ENCODE measurements at regions not wholly inside any gene's neighbourhood (a gene's known extent, or its start where the extent isn't known, plus 50 kb on each side); places are given as distances from the start of the nearest gene placed in this dataset.

- TF ChIP-seq CTCF (IDR thresholded peaks at IDR 0.05; ENCODE audit: low read depth, low read length, missing control alignments): no peak
- H3K4me3 ChIP-seq (replicated peaks; ENCODE audit: low read depth, low read length): no peak overlapping the region
- DNase-seq (ENCODE audit: extremely low read depth, low read depth): no peak
Measured at GRCh38 chr16:77613095-77613494, 109.2 kb upstream of the NUDT7 start.

GRCh38 chr16:77617553-77617952 is 104.8 kb upstream of the NUDT7 start:
- no peak for DNase-seq (ENCODE audit: extremely low read depth, low read depth)
- no peak overlapping the region for H3K4me3 ChIP-seq (replicated peaks; ENCODE audit: low read depth, low read length)
- TF ChIP-seq CTCF (IDR thresholded peaks at IDR 0.05; ENCODE audit: low read depth, low read length, missing control alignments): no peak

- no peak for TF ChIP-seq CTCF (IDR thresholded peaks at IDR 0.05; ENCODE audit: low read depth, low read length, missing control alignments)
- DNase-seq (ENCODE audit: extremely low read depth, low read depth): no peak
- H3K4me3 ChIP-seq (replicated peaks; ENCODE audit: low read depth, low read length): no peak overlapping the region
Measured at GRCh38 chr16:77617996-77618395, 104.3 kb upstream of the NUDT7 start.

GRCh38 chr16:77618951-77619350 is 103.4 kb upstream of the NUDT7 start:
- TF ChIP-seq CTCF (IDR thresholded peaks at IDR 0.05; ENCODE audit: low read depth, low read length, missing control alignments): no peak
- no peak for DNase-seq (ENCODE audit: extremely low read depth, low read depth)

GRCh38 chr16:77624085-77624484 is 98.2 kb upstream of the NUDT7 start:
- no peak for TF ChIP-seq CTCF (IDR thresholded peaks at IDR 0.05; ENCODE audit: low read depth, low read length, missing control alignments)
- H3K4me3 ChIP-seq (replicated peaks; ENCODE audit: low read depth, low read length): no peak overlapping the region
- no peak for DNase-seq (ENCODE audit: extremely low read depth, low read depth)

More at GRCh38 chr16:77618951-77619350, 103.4 kb upstream of the NUDT7 start:
- no peak overlapping the region for H3K4me3 ChIP-seq (replicated peaks; ENCODE audit: low read depth, low read length)

- no peak for DNase-seq (ENCODE audit: extremely low read depth, low read depth)
- no peak overlapping the region for H3K4me3 ChIP-seq (replicated peaks; ENCODE audit: low read depth, low read length)
- TF ChIP-seq CTCF (IDR thresholded peaks at IDR 0.05; ENCODE audit: low read depth, low read length, missing control alignments): no peak
Measured at GRCh38 chr16:77636615-77637014, 85.7 kb upstream of the NUDT7 start.

GRCh38 chr16:77637940-77638339 is 84.4 kb upstream of the NUDT7 start:
- no peak for TF ChIP-seq CTCF (IDR thresholded peaks at IDR 0.05; ENCODE audit: low read depth, low read length, missing control alignments)
- no peak overlapping the region for H3K4me3 ChIP-seq (replicated peaks; ENCODE audit: low read depth, low read length)
- no peak for DNase-seq (ENCODE audit: extremely low read depth, low read depth)

Data from HFF-Myc (cell line).